ENCODE measurements at regions not wholly inside any gene's neighbourhood (a gene's known extent, or its start where the extent isn't known, plus 50 kb on each side); places are given as distances from the start of the nearest gene placed in this dataset.

DNA sequence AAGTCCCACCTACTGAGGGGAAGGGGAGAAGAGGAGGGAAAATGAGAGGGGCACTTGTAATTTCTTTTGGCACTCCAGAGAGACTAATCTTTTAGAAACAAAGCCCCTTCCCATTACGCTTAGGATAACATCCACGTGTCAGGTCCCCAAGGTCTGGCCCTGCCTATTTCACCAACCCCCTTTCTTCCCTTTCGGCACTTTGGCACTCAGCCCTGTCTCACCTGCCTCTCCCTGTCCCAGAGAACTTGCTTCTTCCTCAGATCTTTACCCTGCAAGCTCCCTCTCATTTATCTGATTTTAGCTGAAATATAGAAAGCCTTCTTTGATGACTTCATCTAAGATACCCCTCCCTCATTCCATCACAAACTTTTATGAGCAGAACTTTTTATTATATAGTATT is 55.5 kb downstream of the RASSF10 start (continued):
- TF ChIP-seq ZNF202 (tag by site-specific recombination; IDR thresholded peaks at IDR 0.05; ENCODE audit: borderline replicate concordance) (no peak), ZNF175 (tag by site-specific recombination; IDR thresholded peaks at IDR 0.05) (no peak), SP3 (tag by site-specific recombination; IDR thresholded peaks at IDR 0.05) (no peak), ZNF112 (tag by site-specific recombination; IDR thresholded peaks at IDR 0.05) (no peak), ZNF792 (tag by site-specific recombination; IDR thresholded peaks at IDR 0.05) (no peak), ZNF837 (tag by site-specific recombination; IDR thresholded peaks at IDR 0.05) (no peak)
- TF ChIP-seq, protein P1, sequence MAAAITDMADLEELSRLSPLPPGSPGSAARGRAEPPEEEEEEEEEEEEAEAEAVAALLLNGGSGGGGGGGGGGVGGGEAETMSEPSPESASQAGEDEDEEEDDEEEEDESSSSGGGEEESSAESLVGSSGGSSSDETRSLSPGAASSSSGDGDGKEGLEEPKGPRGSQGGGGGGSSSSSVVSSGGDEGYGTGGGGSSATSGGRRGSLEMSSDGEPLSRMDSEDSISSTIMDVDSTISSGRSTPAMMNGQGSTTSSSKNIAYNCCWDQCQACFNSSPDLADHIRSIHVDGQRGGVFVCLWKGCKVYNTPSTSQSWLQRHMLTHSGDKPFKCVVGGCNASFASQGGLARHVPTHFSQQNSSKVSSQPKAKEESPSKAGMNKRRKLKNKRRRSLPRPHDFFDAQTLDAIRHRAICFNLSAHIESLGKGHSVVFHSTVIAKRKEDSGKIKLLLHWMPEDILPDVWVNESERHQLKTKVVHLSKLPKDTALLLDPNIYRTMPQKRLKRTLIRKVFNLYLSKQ (tag by site-specific recombination; IDR thresholded peaks at IDR 0.05; ENCODE audit: borderline replicate concordance), result no peak
- TF ChIP-seq, protein P2, sequence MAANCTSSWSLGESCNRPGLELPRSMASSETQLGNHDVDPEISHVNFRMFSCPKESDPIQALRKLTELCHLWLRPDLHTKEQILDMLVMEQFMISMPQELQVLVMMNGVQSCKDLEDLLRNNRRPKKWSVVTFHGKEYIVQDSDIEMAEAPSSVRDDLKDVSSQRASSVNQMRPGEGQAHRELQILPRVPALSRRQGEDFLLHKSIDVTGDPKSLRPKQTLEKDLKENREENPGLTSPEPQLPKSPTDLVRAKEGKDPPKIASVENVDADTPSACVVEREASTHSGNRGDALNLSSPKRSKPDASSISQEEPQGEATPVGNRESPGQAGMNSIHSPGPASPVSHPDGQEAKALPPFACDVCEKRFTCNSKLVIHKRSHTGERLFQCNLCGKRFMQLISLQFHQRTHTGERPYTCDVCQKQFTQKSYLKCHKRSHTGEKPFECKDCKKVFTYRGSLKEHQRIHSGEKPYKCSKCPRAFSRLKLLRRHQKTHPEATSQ (tag by site-specific recombination; IDR thresholded peaks at IDR 0.05), result no peak

DNA sequence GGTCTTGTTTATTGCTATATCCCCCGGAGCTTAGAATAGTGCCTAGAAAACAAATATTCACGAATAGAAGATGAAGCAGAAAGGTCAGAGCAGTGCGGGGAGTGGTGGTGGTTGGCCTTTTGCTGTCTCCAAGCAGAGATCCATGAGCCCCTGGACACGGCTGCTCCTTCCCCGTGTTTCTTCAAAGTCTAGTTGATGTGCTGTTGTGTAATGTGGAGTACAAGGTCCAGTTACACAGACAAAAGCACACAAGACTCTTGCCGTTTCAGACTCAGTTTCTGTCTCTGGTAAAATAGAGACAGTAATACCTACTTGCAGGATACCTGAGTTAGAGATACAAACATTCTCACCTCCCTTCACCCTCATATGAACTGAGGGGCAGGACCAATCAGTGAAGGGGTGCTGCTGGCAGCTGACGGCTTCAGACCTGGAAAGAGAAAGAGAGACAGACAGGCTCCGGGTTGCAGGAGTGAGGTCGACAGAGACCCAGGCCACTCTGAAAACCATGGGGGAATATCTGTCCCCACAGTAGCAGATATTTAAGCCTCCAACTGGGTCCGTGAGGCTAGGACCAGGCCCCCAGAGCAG is 56.2 kb downstream of the RASSF10 start:
- Histone ChIP-seq H3K9me3 (ENCODE audit: control insufficient read depth, insufficient read depth, low read depth, low read length) (no peaks in the 10 kb centered on the region), H3K4me1 (ENCODE audit: control insufficient read depth, insufficient read depth, low read length) (no peaks in the 10 kb centered on the region; the same call in 1 of the 2 replicates), H3K36me3 (ENCODE audit: control insufficient read depth in 2 of 2, insufficient read depth in 1 of 2, low read length in 2 of 2) (no peaks in the 10 kb centered on the region), H3K27ac (ENCODE audit: extremely low read depth, low read depth, low read length) (no peak overlapping the region), H3K4me3 (ENCODE audit: low read depth, low read length) (no peak overlapping the region)
- TF ChIP-seq ZBTB48 (tag by site-specific recombination; IDR thresholded peaks at IDR 0.05) (no peak), ZNF555 (tag by site-specific recombination; conservative IDR thresholded peaks at IDR 0.05) (no peak), ZFP3 (tag by site-specific recombination; IDR thresholded peaks at IDR 0.05; ENCODE audit: low read depth) (no peak), KLF9 (tag by site-specific recombination; IDR thresholded peaks at IDR 0.05; ENCODE audit: low read depth) (no peak), ZNF341 (tag by site-specific recombination; IDR thresholded peaks at IDR 0.05; ENCODE audit: low read depth) (no peak)
- POLR2A ChIA-PET, result no interaction called here
- CTCF ChIA-PET, result no interaction called here

DNA sequence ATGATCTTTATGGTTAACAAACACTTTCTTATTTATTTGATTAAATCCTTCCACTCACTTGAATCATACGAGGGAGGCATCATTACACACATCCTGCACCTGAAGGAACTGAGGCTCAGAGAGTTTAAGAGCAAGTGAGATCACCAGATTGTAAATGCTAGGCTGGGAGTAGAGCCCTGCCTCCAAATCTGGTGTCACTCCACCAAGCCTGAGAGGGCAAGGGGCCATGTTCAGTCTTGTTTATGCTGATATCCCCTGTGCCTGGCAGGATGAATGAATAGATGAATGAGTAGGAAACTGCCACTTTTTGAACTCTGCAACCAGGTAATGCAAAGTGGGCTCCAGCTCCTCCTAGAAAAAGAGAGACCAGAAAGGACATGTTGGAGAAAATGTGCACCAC is 59.1 kb downstream of the RASSF10 start:
- ChIA-PET POLR2A (no interaction called here), CTCF (no interaction called here)
- Histone ChIP-seq H3K9me3 (ENCODE audit: control insufficient read depth, insufficient read depth, low read depth, low read length) (no peaks in the 10 kb centered on the region), H3K27ac (ENCODE audit: extremely low read depth, low read depth, low read length) (no peak overlapping the region), H3K36me3 (ENCODE audit: control insufficient read depth in 2 of 2, insufficient read depth in 1 of 2, low read length in 2 of 2) (no peaks in the 10 kb centered on the region), H3K4me1 (ENCODE audit: control insufficient read depth, insufficient read depth, low read length) (no peaks in the 10 kb centered on the region), H3K4me3 (ENCODE audit: low read depth, low read length) (no peak overlapping the region)
- TF ChIP-seq, protein P3, sequence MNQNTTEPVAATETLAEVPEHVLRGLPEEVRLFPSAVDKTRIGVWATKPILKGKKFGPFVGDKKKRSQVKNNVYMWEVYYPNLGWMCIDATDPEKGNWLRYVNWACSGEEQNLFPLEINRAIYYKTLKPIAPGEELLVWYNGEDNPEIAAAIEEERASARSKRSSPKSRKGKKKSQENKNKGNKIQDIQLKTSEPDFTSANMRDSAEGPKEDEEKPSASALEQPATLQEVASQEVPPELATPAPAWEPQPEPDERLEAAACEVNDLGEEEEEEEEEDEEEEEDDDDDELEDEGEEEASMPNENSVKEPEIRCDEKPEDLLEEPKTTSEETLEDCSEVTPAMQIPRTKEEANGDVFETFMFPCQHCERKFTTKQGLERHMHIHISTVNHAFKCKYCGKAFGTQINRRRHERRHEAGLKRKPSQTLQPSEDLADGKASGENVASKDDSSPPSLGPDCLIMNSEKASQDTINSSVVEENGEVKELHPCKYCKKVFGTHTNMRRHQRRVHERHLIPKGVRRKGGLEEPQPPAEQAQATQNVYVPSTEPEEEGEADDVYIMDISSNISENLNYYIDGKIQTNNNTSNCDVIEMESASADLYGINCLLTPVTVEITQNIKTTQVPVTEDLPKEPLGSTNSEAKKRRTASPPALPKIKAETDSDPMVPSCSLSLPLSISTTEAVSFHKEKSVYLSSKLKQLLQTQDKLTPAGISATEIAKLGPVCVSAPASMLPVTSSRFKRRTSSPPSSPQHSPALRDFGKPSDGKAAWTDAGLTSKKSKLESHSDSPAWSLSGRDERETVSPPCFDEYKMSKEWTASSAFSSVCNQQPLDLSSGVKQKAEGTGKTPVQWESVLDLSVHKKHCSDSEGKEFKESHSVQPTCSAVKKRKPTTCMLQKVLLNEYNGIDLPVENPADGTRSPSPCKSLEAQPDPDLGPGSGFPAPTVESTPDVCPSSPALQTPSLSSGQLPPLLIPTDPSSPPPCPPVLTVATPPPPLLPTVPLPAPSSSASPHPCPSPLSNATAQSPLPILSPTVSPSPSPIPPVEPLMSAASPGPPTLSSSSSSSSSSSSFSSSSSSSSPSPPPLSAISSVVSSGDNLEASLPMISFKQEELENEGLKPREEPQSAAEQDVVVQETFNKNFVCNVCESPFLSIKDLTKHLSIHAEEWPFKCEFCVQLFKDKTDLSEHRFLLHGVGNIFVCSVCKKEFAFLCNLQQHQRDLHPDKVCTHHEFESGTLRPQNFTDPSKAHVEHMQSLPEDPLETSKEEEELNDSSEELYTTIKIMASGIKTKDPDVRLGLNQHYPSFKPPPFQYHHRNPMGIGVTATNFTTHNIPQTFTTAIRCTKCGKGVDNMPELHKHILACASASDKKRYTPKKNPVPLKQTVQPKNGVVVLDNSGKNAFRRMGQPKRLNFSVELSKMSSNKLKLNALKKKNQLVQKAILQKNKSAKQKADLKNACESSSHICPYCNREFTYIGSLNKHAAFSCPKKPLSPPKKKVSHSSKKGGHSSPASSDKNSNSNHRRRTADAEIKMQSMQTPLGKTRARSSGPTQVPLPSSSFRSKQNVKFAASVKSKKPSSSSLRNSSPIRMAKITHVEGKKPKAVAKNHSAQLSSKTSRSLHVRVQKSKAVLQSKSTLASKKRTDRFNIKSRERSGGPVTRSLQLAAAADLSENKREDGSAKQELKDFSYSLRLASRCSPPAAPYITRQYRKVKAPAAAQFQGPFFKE (tag by site-specific recombination; IDR thresholded peaks at IDR 0.05; ENCODE audit: borderline replicate concordance), result no peak
- TF ChIP-seq, protein P4, sequence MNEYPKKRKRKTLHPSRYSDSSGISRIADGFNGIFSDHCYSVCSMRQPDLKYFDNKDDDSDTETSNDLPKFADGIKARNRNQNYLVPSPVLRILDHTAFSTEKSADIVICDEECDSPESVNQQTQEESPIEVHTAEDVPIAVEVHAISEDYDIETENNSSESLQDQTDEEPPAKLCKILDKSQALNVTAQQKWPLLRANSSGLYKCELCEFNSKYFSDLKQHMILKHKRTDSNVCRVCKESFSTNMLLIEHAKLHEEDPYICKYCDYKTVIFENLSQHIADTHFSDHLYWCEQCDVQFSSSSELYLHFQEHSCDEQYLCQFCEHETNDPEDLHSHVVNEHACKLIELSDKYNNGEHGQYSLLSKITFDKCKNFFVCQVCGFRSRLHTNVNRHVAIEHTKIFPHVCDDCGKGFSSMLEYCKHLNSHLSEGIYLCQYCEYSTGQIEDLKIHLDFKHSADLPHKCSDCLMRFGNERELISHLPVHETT (tag by site-specific recombination; IDR thresholded peaks at IDR 0.05), result no peak
- TF ChIP-seq ZSCAN23 (tag by site-specific recombination; IDR thresholded peaks at IDR 0.05) (no peak), HOXA7 (CRISPR knock-in tag; IDR thresholded peaks at IDR 0.05; ENCODE audit: borderline replicate concordance) (no peak), IKZF3 (tag by site-specific recombination; IDR thresholded peaks at IDR 0.05) (no peak), PRDM1 (tag by site-specific recombination; IDR thresholded peaks at IDR 0.05) (no peak), ZNF223 (tag by site-specific recombination; IDR thresholded peaks at IDR 0.05) (no peak), ZNF274 (IDR thresholded peaks at IDR 0.05; ENCODE audit: low read length) (no peak), ZNF274 (tag by site-specific recombination; IDR thresholded peaks at IDR 0.05; ENCODE audit: borderline replicate concordance) (no peak), ZNF707 (tag by site-specific recombination; IDR thresholded peaks at IDR 0.05) (no peak)

Data from HEK293 (cell line).